GF-D8 (cell line): ENCODE measurements at regions not wholly inside any gene's neighbourhood (a gene's known extent, or its start where the extent isn't known, plus 50 kb on each side); places are given as distances from the start of the nearest gene placed in this dataset.

Source experiments
- DNase-seq: peaks from one replicate; lab custom pipeline; 2025; lab: John Stamatoyannopoulos, UW

- no peak for DNase-seq
Observed at GRCh38 chr2:18378020-18378653, 182.3 kb downstream of the RDH14 start.

GRCh38 chr2:18376936-18377335, 183.5 kb downstream of the RDH14 start:
- DNase-seq: no peak

- no peak for DNase-seq
Observed at GRCh38 chr2:18373664-18374063, 186.8 kb downstream of the RDH14 start.

GRCh38 chr2:18373081-18373480, 187.4 kb downstream of the RDH14 start:
- no peak for DNase-seq

GRCh38 chr2:18372641-18373040, 187.8 kb downstream of the RDH14 start:
- DNase-seq: no peak

- DNase-seq: no peak
Observed at GRCh38 chr2:18369760-18370159, 190.7 kb downstream of the RDH14 start.

GRCh38 chr2:18368008-18368407, 192.4 kb downstream of the RDH14 start:
- DNase-seq: no peak

- no peak for DNase-seq
Observed at GRCh38 chr2:18365342-18365741, 195.1 kb downstream of the RDH14 start.

- DNase-seq: no peak
Observed at GRCh38 chr2:18363348-18363747, 197.1 kb downstream of the RDH14 start.

- no peak for DNase-seq
Observed at GRCh38 chr2:18362696-18363095, 197.8 kb downstream of the RDH14 start.

- no peak for DNase-seq
Observed at GRCh38 chr2:18357537-18357936, 202.9 kb downstream of the RDH14 start.

GRCh38 chr2:18356676-18357075, 203.8 kb downstream of the RDH14 start:
- no peak for DNase-seq

- no peak for DNase-seq
Observed at GRCh38 chr2:18349421-18349820, 211.0 kb downstream of the RDH14 start.

- DNase-seq: no peak
Observed at GRCh38 chr2:18346874-18347273, 213.6 kb downstream of the RDH14 start.

GRCh38 chr2:18346344-18346743, 214.1 kb downstream of the RDH14 start:
- DNase-seq: no peak

- DNase-seq: no peak
Observed at GRCh38 chr2:18345848-18346247, 214.6 kb downstream of the RDH14 start.

- DNase-seq: no peak
Observed at GRCh38 chr2:18342901-18343300, 217.6 kb downstream of the RDH14 start.

- DNase-seq: no peak
Observed at GRCh38 chr2:18339326-18339725, 221.1 kb downstream of the RDH14 start.

- DNase-seq: no peak
Observed at GRCh38 chr2:18336975-18337374, 223.5 kb downstream of the RDH14 start.

GRCh38 chr2:18332477-18332876, 228.0 kb downstream of the RDH14 start:
- no peak for DNase-seq

- DNase-seq: no peak
Observed at GRCh38 chr2:18325118-18325517, 235.3 kb downstream of the RDH14 start.

- DNase-seq: no peak
Observed at GRCh38 chr2:18319987-18320386, 240.5 kb downstream of the RDH14 start.

- DNase-seq: no peak
Observed at GRCh38 chr2:18317017-18317416, 243.4 kb downstream of the RDH14 start.

- DNase-seq: no peak
Observed at GRCh38 chr2:18312818-18313217, 247.6 kb downstream of the RDH14 start.
